ENCODE measurements at regions not wholly inside any gene's neighbourhood (a gene's known extent, or its start where the extent isn't known, plus 50 kb on each side); places are given as distances from the start of the nearest gene placed in this dataset.

- no peaks in the 10 kb centered on the region; the same call in 1 of the 2 replicates for H3K9me3 ChIP-seq (replicated peaks; ENCODE audit: control insufficient read depth, insufficient read depth, low read depth, low read length)
- no peak overlapping the region for H3K9ac ChIP-seq (ENCODE audit: insufficient read depth in 1 of 2, low read depth in 2 of 2, low read length in 2 of 2)
- no peak overlapping the region for H2AFZ ChIP-seq (ENCODE audit: low read depth, low read length)
- H3K4me1 ChIP-seq (replicated peaks in 1 of 2; ENCODE audit: control insufficient read depth in 2 of 2, insufficient read depth in 2 of 2, low read length in 2 of 2): no peaks in the 10 kb centered on the region
- no peak overlapping the region for H3K4me3 ChIP-seq
- POLR2A ChIA-PET: interaction anchor here (0.9 to 1.8 kb wide), 2 partner anchors 10 to 187 kb away, joined by 3 to 5 read pairs; no protein-coding TSS in a partner anchor
- no peak for DNase-seq (ENCODE audit: extremely low read depth in 1 of 4, low spot score in 3 of 4)
- no peak for FAIRE-seq
- TF ChIP-seq EGR1 (conservative IDR thresholded peaks at IDR 0.05): no peak
- TF ChIP-seq POLR2G (IDR thresholded peaks at IDR 0.05; ENCODE audit: low read depth, low read length): no peak
- no peak for TF ChIP-seq BHLHE40 (IDR thresholded peaks at IDR 0.05; ENCODE audit: low read length)
- TF ChIP-seq SMAD1 (IDR thresholded peaks at IDR 0.05; ENCODE audit: low read depth, low read length, partially characterized antibody): no peak
- no peak for TF ChIP-seq CBX2 (IDR thresholded peaks at IDR 0.05; ENCODE audit: insufficient read depth, low read length, poor library complexity, severe bottlenecking)
- no peak for TF ChIP-seq CEBPG (CRISPR knock-in tag; IDR thresholded peaks at IDR 0.05)
- no peak for TF ChIP-seq CEBPG (tag; conservative IDR thresholded peaks at IDR 0.05 in 1 of 2, IDR thresholded peaks at IDR 0.05 in 1 of 2)
- TF ChIP-seq ZNF79 (CRISPR knock-in tag; IDR thresholded peaks at IDR 0.05; ENCODE audit: low read depth): no peak
- no peak for TF ChIP-seq ZNF830 (CRISPR knock-in tag; IDR thresholded peaks at IDR 0.05)
- TF ChIP-seq SAFB2 (IDR thresholded peaks at IDR 0.05; ENCODE audit: borderline replicate concordance, low read depth, low read length, severe bottlenecking): no peak
- no peak for TF ChIP-seq ILF3 (IDR thresholded peaks at IDR 0.05; ENCODE audit: borderline replicate concordance)
- no peak for TF ChIP-seq ZSCAN29 (IDR thresholded peaks at IDR 0.05)
- no peak for TF ChIP-seq CHCHD3 (CRISPR knock-in tag; IDR thresholded peaks at IDR 0.05)
- in situ Hi-C loops (cut with MboI) (no loop called here), intact Hi-C loops (cut with micrococcal nuclease) (no loop called here)
- ATAC-seq: no peak
- H4K20me1 ChIP-seq (replicated peaks; ENCODE audit: control insufficient read depth, insufficient read depth, low read length): no peaks in the 10 kb centered on the region
- CTCF ChIA-PET (ENCODE audit: low intra/inter-chr PET ratio): no interaction called here
- no peaks in the 10 kb centered on the region for H3K27me3 ChIP-seq (ENCODE audit: control insufficient read depth in 2 of 2, insufficient read depth in 2 of 2, low read length in 2 of 2)
- WGBS (ENCODE audit: insufficient coverage, low coverage, missing lambda C conversion rate): 29% methylated on average over 10 of the region's 10 CpGs
- no TSS peak for BruUV-seq (replicated peaks)
- no peak overlapping the region for H3K27ac ChIP-seq (ENCODE audit: extremely low read depth, low read depth, low read length)
- H3K36me3 ChIP-seq (ENCODE audit: control insufficient read depth, insufficient read depth, low read length): no peaks in the 10 kb centered on the region
- H3K4me2 ChIP-seq (ENCODE audit: insufficient read depth, low read length): no peak overlapping the region
- H3K9me1 ChIP-seq (ENCODE audit: control insufficient read depth, insufficient read depth, low read length): no peaks in the 10 kb centered on the region
- H3K79me2 ChIP-seq (ENCODE audit: control insufficient read depth, insufficient read depth, low read length): no peaks in the 10 kb centered on the region
These were observed 519.7 kb downstream of the KCNT2 start for GRCh38 chr1:196088541-196088940.

Data from K562 (cell line).